ENCODE measurements at regions not wholly inside any gene's neighbourhood (a gene's known extent, or its start where the extent isn't known, plus 50 kb on each side); places are given as distances from the start of the nearest gene placed in this dataset.

DNA sequence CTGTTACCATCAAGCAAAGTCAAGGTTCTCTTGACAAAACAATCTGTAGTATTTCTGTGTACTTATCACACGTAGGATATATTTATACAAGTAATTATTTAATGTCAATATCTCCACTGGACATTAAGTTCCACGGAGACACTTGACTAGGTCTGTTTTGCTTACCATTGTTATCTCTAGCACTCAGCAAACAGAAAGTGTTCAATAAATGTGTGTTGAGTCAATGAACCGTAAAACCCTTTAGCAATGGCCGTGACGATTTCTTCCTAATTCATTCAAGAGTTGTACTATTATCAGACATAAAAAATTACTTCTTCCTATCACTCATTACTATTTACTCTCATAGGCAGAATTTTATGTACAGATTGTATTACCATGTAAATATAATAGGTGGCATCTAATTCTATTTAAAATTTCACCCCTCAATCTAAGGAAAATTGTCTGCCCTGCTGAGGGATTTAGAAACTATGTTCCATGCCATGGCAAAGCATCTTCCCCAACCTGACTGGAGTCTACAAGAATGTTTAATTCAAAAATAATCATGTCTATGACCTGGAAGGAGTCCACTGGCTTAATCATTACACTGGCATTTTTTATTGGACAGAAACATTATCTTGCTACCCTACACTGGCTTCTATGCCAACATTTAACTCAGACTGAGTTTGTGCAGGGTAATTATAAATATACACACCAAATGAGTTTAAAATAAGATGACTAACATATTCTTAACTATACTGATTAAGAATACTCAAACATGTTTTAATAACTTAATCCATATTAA is 301.9 kb downstream of the ZEB2 start:
- H3K27me3 ChIP-seq: no peaks in the 10 kb centered on the region
- TF ChIP-seq, protein P1, sequence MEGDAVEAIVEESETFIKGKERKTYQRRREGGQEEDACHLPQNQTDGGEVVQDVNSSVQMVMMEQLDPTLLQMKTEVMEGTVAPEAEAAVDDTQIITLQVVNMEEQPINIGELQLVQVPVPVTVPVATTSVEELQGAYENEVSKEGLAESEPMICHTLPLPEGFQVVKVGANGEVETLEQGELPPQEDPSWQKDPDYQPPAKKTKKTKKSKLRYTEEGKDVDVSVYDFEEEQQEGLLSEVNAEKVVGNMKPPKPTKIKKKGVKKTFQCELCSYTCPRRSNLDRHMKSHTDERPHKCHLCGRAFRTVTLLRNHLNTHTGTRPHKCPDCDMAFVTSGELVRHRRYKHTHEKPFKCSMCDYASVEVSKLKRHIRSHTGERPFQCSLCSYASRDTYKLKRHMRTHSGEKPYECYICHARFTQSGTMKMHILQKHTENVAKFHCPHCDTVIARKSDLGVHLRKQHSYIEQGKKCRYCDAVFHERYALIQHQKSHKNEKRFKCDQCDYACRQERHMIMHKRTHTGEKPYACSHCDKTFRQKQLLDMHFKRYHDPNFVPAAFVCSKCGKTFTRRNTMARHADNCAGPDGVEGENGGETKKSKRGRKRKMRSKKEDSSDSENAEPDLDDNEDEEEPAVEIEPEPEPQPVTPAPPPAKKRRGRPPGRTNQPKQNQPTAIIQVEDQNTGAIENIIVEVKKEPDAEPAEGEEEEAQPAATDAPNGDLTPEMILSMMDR (IDR thresholded peaks at IDR 0.05): no peak
- TF ChIP-seq POLR2A (IDR thresholded peaks at IDR 0.05): no peak
- intact Hi-C loops (cut with DNase I): no loop called here
- no peak overlapping the region for H3K4me3 ChIP-seq
- H3K4me1 ChIP-seq: peaks cover 15% of the 10 kb centered on the region
- no peaks in the 10 kb centered on the region for H3K9me3 ChIP-seq
- DNase-seq (no peak), ATAC-seq (peak; percentile 74)
- H3K27ac ChIP-seq: no peak overlapping the region
- 23 to 26% methylated on average over 5 of the region's 5 CpGs for WGBS, 2 donors
- H3K36me3 ChIP-seq (replicated peaks in 1 of 2; ENCODE audit: insufficient read depth in 1 of 2, low read depth in 2 of 2): no peaks in the 10 kb centered on the region

DNA sequence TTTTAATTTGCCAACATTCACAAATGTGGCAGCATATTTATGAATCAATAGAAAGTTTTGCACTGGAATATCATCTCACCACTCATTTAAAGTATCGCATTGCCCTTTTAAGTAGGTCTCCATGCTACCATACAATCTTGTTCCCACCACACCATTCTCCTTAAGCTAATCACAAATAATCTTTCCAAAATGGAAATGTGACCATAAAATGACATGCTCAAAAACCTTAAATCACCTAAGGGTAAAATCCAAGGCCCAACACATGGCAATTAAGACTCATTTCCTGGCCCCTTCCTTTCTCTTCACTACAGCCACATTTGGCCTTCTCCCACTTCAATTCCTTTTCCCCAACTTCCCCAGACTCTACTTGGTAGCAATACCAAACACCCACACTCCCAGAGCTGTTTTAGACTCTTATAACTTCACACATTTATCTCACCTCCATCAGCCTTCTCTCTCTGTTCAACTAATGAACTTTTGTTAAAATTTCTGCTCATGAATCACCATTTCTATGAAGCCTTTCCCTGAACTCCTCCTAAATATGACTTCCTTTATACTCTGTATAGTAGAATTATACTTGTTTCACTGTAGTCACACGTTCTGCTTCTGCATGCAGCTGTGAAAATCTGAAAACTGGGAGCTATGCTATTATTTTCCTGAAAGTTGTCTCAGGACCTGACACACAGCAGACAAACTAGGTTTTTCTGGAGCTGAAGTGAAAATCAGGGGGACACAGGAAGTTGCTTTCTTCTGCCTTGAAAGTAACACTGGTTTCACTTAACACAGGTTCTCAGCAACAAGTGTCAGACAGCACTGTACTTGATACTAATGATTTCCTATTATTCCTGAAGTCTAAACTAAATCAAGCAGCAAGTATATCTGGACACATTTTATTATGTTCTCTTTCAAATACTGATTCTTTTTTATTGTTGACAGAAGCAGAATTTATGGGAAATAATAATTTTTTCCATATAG is 303.9 kb downstream of the ZEB2 start:
- intact Hi-C loops (cut with DNase I): no loop called here
- Histone ChIP-seq H3K27ac (no peak overlapping the region), H3K36me3 (replicated peaks in 1 of 2; ENCODE audit: insufficient read depth in 1 of 2, low read depth in 2 of 2) (no peaks in the 10 kb centered on the region), H3K9me3 (no peaks in the 10 kb centered on the region), H3K4me1 (peaks cover 15% of the 10 kb centered on the region), H3K27me3 (no peaks in the 10 kb centered on the region), H3K4me3 (no peak overlapping the region)
- TF ChIP-seq POLR2A (IDR thresholded peaks at IDR 0.05): no peak
- TF ChIP-seq, protein P1 (IDR thresholded peaks at IDR 0.05): no peak
- ATAC-seq (no peak), DNase-seq (no peak)
- 79 to 86% methylated on average over 2 of the region's 2 CpGs for WGBS, 2 donors

DNA sequence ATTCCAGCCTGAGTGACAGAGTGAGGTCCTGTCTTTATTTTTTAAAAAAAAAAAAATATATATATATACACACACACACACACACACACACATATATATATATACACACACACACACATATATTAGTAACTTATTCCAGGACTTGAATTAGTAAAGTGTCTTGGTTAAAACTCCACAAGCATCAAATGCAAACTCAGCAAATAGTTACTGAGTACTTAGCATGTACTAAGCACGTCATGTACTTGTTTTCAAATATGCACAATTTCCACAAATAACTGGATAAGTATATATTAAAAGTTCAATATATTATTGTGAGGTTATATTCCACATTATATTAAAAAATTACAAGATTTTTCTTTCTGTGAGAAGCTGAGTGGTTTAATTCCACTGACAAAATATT is 304.7 kb downstream of the ZEB2 start:
- no peak for TF ChIP-seq POLR2A (IDR thresholded peaks at IDR 0.05)
- TF ChIP-seq, protein P1 (IDR thresholded peaks at IDR 0.05): no peak
- intact Hi-C loops (cut with DNase I): no loop called here
- Histone ChIP-seq H3K27me3 (no peaks in the 10 kb centered on the region), H3K9me3 (no peaks in the 10 kb centered on the region), H3K4me1 (peaks cover 15% of the 10 kb centered on the region), H3K36me3 (replicated peaks in 1 of 2; ENCODE audit: insufficient read depth in 1 of 2, low read depth in 2 of 2) (no peaks in the 10 kb centered on the region), H3K4me3 (no peak overlapping the region), H3K27ac (no peak overlapping the region)
- no peak for DNase-seq
- no peak for ATAC-seq
- WGBS, 2 donors: 94 to 100% methylated on average over 1 of the region's 1 CpG

DNA sequence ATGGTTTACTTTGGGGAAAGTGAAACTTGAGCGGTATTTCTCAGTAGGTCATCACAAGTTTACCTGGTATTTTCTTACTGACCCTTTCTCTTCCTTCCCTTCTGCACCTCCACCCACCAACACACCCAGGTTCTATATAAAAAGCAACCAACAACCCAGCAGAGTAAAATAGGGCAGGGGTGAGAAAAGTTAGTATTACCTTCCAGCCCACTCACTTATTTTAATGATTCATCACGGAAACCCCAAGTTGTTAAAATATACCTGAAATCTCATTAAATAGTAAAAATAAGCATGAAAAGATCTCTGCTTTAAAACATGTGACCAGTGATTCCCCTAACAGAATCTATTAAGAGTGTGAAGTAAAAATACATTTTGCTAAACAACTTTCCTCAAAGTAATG is 306.1 kb downstream of the ZEB2 start:
- ATAC-seq: no peak
- intact Hi-C loops (cut with DNase I): no loop called here
- WGBS, 2 donors: 88 to 95% methylated on average over 2 of the region's 2 CpGs
- no peak for DNase-seq
- TF ChIP-seq, protein P1 (IDR thresholded peaks at IDR 0.05): no peak
- no peak for TF ChIP-seq POLR2A (IDR thresholded peaks at IDR 0.05)
- H3K4me3 ChIP-seq: no peak overlapping the region
- H3K36me3 ChIP-seq (replicated peaks in 1 of 2; ENCODE audit: insufficient read depth in 1 of 2, low read depth in 2 of 2): no peaks in the 10 kb centered on the region
- peaks cover 15% of the 10 kb centered on the region for H3K4me1 ChIP-seq
- H3K27me3 ChIP-seq: no peaks in the 10 kb centered on the region
- H3K27ac ChIP-seq: no peak overlapping the region
- no peaks in the 10 kb centered on the region for H3K9me3 ChIP-seq
